K562 (cell line): ENCODE measurements at regions not wholly inside any gene's neighbourhood (a gene's known extent, or its start where the extent isn't known, plus 50 kb on each side); places are given as distances from the start of the nearest gene placed in this dataset.

Source experiments
- ATAC-seq: fragments of 200-7000 bp; cut with Tn5 transposase; 3 replicates; pipeline ENCODE4 v1.9.1; 2020; ENCODE audit warnings: moderate library complexity
- BruUV-seq: library from RNA; stranded (reverse); fragments of 400-500 nt; replicated peaks from 2 replicates; lab custom pipeline; 2021; lab: Mats Ljungman, UMichigan
- CTCF ChIA-PET: fragments of 300-600 bp; formaldehyde crosslinking; extraction: SDS; loops from one replicate; lab custom pipeline; 2021; ENCODE audit warnings: low intra/inter-chr PET ratio; lab: Yijun Ruan, JAX
- POLR2A ChIA-PET: fragments of 300-600, 350-650 bp; sonication (Branson Sonifier 250); formaldehyde crosslinking; extraction: SDS; loops from one replicate; lab custom pipeline; 2021; ENCODE audit warnings: antibody characterized with exemption, inconsistent platforms; lab: Yijun Ruan, JAX
- DNase-seq, 4 experiments: peaks; one replicate each; pipeline versions ENCODE4 v3.0.0 to v3.0.0-alpha.2; 2011 to 2018; ENCODE audit warnings: low spot score in 3 of 4, mixed read lengths in 3 of 4; ENCODE audit errors: extremely low read depth in 1 of 4
- FAIRE-seq: peaks from 2 replicates; lab custom pipeline; 2011; peaks lifted over from hg19 to GRCh38; lab: Jason Lieb, UNC
- H2AFZ ChIP-seq: 2 replicates; pipeline ENCODE4 v1.6.0; 2011; ENCODE audit warnings: low read depth, low read length, control low read depth, inconsistent platforms
- H3K27ac ChIP-seq: fragments of 200-600 bp; 3 replicates; pipeline ENCODE4 v1.8.0; 2011; ENCODE audit warnings: low read depth, mild to moderate bottlenecking, control low read depth, inconsistent platforms, low read length, moderate library complexity, mixed read lengths; ENCODE audit errors: extremely low read depth
- H3K27me3 ChIP-seq, 2 experiments: fragments of 300-600 bp in 1 of 2; 2 replicates in 1 of 2; 3 replicates in 1 of 2; pipeline versions ENCODE4 v1.6.0 to v1.8.0; 2011; ENCODE audit warnings: inconsistent platforms in 2 of 2, low read length in 2 of 2, mild to moderate bottlenecking in 1 of 2, mixed read lengths in 1 of 2, moderate library complexity in 1 of 2; ENCODE audit not compliant: control insufficient read depth in 2 of 2, insufficient read depth in 2 of 2
- H3K36me3 ChIP-seq: fragments of 300-600 bp; 3 replicates; pipeline ENCODE4 v1.8.0; 2011; ENCODE audit warnings: mild to moderate bottlenecking, low read length, inconsistent platforms; ENCODE audit not compliant: control insufficient read depth, insufficient read depth
- H3K4me1 ChIP-seq, 2 experiments: fragments of 200-600 bp in 1 of 2; replicated peaks in 1 of 2; 2 replicates in 1 of 2; 3 replicates in 1 of 2; pipeline versions ENCODE4 v1.5.1 to v1.8.0; 2011; ENCODE audit warnings: inconsistent platforms in 2 of 2, low read length in 2 of 2, mild to moderate bottlenecking in 1 of 2, mixed read lengths in 1 of 2, moderate library complexity in 1 of 2; ENCODE audit not compliant: control insufficient read depth in 2 of 2, insufficient read depth in 2 of 2
- H3K4me2 ChIP-seq: 2 replicates; pipeline ENCODE4 v1.6.1; 2011; ENCODE audit warnings: low read length, control low read depth, inconsistent platforms, mixed read lengths; ENCODE audit not compliant: insufficient read depth
- H3K4me3 ChIP-seq: fragments of 200-600 bp; sonication (generic), shearing (Covaris generic); 2 replicates; pipeline ENCODE4 v1.5.1; 2016; ENCODE audit warnings: control low read depth, inconsistent platforms
- H3K79me2 ChIP-seq: fragments of 200-600 bp; 3 replicates; pipeline ENCODE4 v1.8.0; 2011; ENCODE audit warnings: low read length, inconsistent platforms; ENCODE audit not compliant: control insufficient read depth, insufficient read depth
- H3K9ac ChIP-seq, 2 experiments: 2 replicates each; pipeline versions ENCODE4 v1.6.0 to v1.6.1; 2011; ENCODE audit warnings: low read depth in 2 of 2, low read length in 2 of 2, control low read depth in 1 of 2, inconsistent platforms in 1 of 2, mild to moderate bottlenecking in 1 of 2, mixed read lengths in 1 of 2; ENCODE audit not compliant: insufficient read depth in 1 of 2
- H3K9me1 ChIP-seq: one replicate; pipeline ENCODE4 v1.6.0; 2011; ENCODE audit warnings: inconsistent platforms, mild to moderate bottlenecking, low read length, moderate library complexity; ENCODE audit not compliant: control insufficient read depth, insufficient read depth
- H3K9me3 ChIP-seq: replicated peaks from 2 replicates; pipeline ENCODE4 v1.5.1; 2011; ENCODE audit warnings: low read depth, low read length, inconsistent platforms; ENCODE audit not compliant: control insufficient read depth, insufficient read depth
- H4K20me1 ChIP-seq: replicated peaks from 2 replicates; pipeline ENCODE4 v1.6.1; 2011; ENCODE audit warnings: low read length, inconsistent platforms, mixed read lengths; ENCODE audit not compliant: control insufficient read depth, insufficient read depth
- MYC ChIP-seq, 2 experiments: fragments of 250-450 bp in 1 of 2; sonication (Bioruptor Pico) in 1 of 2; IDR thresholded peaks; 2 replicates each; pipeline versions ENCODE4 v1.5.1 to v1.6.1; 2012 to 2021; ENCODE audit warnings: low read depth in 2 of 2, borderline replicate concordance in 1 of 2, improper control_type of control experiment in 1 of 2, low read length in 1 of 2, mild to moderate bottlenecking in 1 of 2, moderate library complexity in 1 of 2
- NR2C1 ChIP-seq, 2 experiments: fragments of 450-650 bp; IDR thresholded peaks; 2 replicates each; pipeline ENCODE4 v1.6.1; 2017; ENCODE audit warnings: mild to moderate bottlenecking in 2 of 2, antibody characterized with exemption in 1 of 2, inconsistent platforms in 1 of 2, missing compliant biosample characterization in 1 of 2, missing genetic modification characterization in 1 of 2
- PML ChIP-seq: IDR thresholded peaks from 2 replicates; pipeline ENCODE4 v1.6.1; 2012; ENCODE audit warnings: low read length, inconsistent platforms
- RERE ChIP-seq: sonication (generic); formaldehyde crosslinking; IDR thresholded peaks from 2 replicates; pipeline ENCODE4 v1.8.0; 2023; ENCODE audit warnings: missing genetic modification reagents, mild to moderate bottlenecking, borderline replicate concordance
- TAF1 ChIP-seq: IDR thresholded peaks from 2 replicates; pipeline ENCODE4 v1.6.1; 2011; ENCODE audit warnings: mild to moderate bottlenecking, low read length, moderate library complexity; ENCODE audit not compliant: insufficient read depth, control insufficient read depth, severe bottlenecking; ENCODE audit errors: extremely low read depth
- YY1 ChIP-seq, 3 experiments: IDR thresholded peaks; 2 replicates each; pipeline ENCODE4 v1.6.1; 2011; ENCODE audit warnings: low read length in 2 of 3, mild to moderate bottlenecking in 2 of 3, moderate library complexity in 2 of 3, borderline replicate concordance in 1 of 3, control low read depth in 1 of 3, low read depth in 1 of 3; ENCODE audit not compliant: insufficient read depth in 3 of 3, insufficient replicate concordance in 2 of 3, control insufficient read depth in 1 of 3, insufficient read length in 1 of 3; ENCODE audit errors: extremely low read depth in 1 of 3
- ZFX ChIP-seq: sonication (generic); formaldehyde crosslinking; IDR thresholded peaks from 2 replicates; pipeline ENCODE4 v1.8.0; 2022; ENCODE audit warnings: mild to moderate bottlenecking, missing genetic modification reagents, moderate library complexity
- ZKSCAN8 ChIP-seq: fragments of 200-800 bp; sonication (Bioruptor generic); IDR thresholded peaks from 2 replicates; pipeline ENCODE4 v1.6.1; 2016; ENCODE audit warnings: missing genetic modification characterization, missing compliant biosample characterization
- ZNF354B ChIP-seq: fragments of 250-450 bp; sonication (Bioruptor Pico); IDR thresholded peaks from 2 replicates; pipeline ENCODE4 v1.4.0; 2020
- ZNF41 ChIP-seq: fragments of 250-450 bp; sonication (Bioruptor Pico); conservative IDR thresholded peaks from 2 replicates; pipeline ENCODE4 v1.4.0; 2020; ENCODE audit warnings: mild to moderate bottlenecking
- ZNF551 ChIP-seq: fragments of 250-450 bp; sonication (Bioruptor Pico); IDR thresholded peaks from 2 replicates; pipeline ENCODE4 v1.5.0; 2021; ENCODE audit warnings: mild to moderate bottlenecking, moderate library complexity
- in situ Hi-C: fragments of 300-500 bp; cut with MboI; formaldehyde crosslinking; loops from 4 replicates; pipeline ENCODE4 v1.15.0; 2018; ENCODE audit warnings: inconsistent platforms, mixed read lengths
- intact Hi-C: fragments of 100-400 bp; cut with micrococcal nuclease; formaldehyde crosslinking; loops from 2 replicates; pipeline ENCODE4 v1.14.2; 2022
- TF ChIP-seq, protein P1 (sequence below), 2 experiments: fragments of 450-650 bp; IDR thresholded peaks; 2 replicates each; pipeline ENCODE4 v1.6.1; 2016

- no peak for TF ChIP-seq ZNF41 (CRISPR knock-in tag)
Observed at GRCh38 chr15:25557926-25558325, 119.1 kb upstream of the UBE3A start (continued).

DNA sequence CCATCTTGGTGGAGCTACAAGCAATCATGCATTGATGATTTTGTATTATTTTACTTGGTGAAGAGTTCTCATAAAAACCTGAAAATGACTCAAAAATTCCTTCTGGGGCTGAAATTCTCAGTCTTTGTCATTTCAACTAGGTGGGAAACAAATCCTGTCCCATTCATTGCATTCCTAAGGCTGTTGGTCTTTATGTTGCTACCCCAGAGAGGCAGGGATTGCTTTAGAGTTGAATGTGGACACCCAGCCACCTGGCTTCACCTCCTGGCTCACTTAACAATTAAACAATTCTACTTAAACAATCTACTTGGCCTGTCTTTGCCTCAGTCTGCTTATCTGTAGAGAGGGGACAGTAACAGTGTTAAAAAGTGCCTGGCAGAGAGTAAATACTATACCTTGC lies 117.3 kb upstream of the UBE3A start:
- DNase-seq, result no peak
- ATAC-seq, result no peak
- POLR2A ChIA-PET, result interaction anchor here (0.6 kb wide), 1 partner anchor 453 kb away, joined by 3 read pairs; no protein-coding TSS in a partner anchor
- Histone ChIP-seq H3K27me3 (peaks cover 0 to 4% of the 10 kb centered on the region in 2 experiments; a peak in 1 of 5 replicates), H3K4me1 (no peaks in the 10 kb centered on the region), H3K36me3 (no peaks in the 10 kb centered on the region), H2AFZ (no peak overlapping the region), H3K9ac (no peak overlapping the region), H3K9me1 (no peaks in the 10 kb centered on the region), H3K27ac (no peak overlapping the region), H3K4me3 (no peak overlapping the region), H4K20me1 (no peaks in the 10 kb centered on the region), H3K4me2 (no peak overlapping the region), H3K9me3 (no peaks in the 10 kb centered on the region), H3K79me2 (no peaks in the 10 kb centered on the region)
- CTCF ChIA-PET, result no interaction called here
- intact Hi-C loops, result no loop called here
- no TSS peak for BruUV-seq
- in situ Hi-C loops, result no loop called here
- FAIRE-seq, result no peak
- TF ChIP-seq, protein P1, sequence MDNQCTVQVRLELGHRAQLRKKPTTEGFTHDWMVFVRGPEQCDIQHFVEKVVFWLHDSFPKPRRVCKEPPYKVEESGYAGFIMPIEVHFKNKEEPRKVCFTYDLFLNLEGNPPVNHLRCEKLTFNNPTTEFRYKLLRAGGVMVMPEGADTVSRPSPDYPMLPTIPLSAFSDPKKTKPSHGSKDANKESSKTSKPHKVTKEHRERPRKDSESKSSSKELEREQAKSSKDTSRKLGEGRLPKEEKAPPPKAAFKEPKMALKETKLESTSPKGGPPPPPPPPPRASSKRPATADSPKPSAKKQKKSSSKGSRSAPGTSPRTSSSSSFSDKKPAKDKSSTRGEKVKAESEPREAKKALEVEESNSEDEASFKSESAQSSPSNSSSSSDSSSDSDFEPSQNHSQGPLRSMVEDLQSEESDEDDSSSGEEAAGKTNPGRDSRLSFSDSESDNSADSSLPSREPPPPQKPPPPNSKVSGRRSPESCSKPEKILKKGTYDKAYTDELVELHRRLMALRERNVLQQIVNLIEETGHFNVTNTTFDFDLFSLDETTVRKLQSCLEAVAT (IDR thresholded peaks at IDR 0.05), result no peak
- TF ChIP-seq PML, result no peak
- TF ChIP-seq YY1 (IDR thresholded peaks at IDR 0.05; ENCODE audit: borderline replicate concordance in 1 of 3, control insufficient read depth in 1 of 3, extremely low read depth in 1 of 3, insufficient read depth in 3 of 3, insufficient read length in 1 of 3, insufficient replicate concordance in 2 of 3, low read depth in 1 of 3, low read length in 2 of 3), result no peak
- no peak for TF ChIP-seq TAF1
- no peak for TF ChIP-seq ZFX (CRISPR knock-in tag)
- no peak for TF ChIP-seq ZNF551 (CRISPR knock-in tag)
- TF ChIP-seq ZKSCAN8 (CRISPR knock-in tag), result no peak
- TF ChIP-seq MYC (IDR thresholded peaks at IDR 0.05; ENCODE audit: low read depth, low read length), result no peak
- TF ChIP-seq MYC (CRISPR knock-in tag; IDR thresholded peaks at IDR 0.05; ENCODE audit: borderline replicate concordance, low read depth), result no peak
- TF ChIP-seq RERE, result no peak
- TF ChIP-seq ZNF354B (CRISPR knock-in tag), result no peak
- no peak for TF ChIP-seq NR2C1 (IDR thresholded peaks at IDR 0.05)
- TF ChIP-seq NR2C1 (tag; IDR thresholded peaks at IDR 0.05), result no peak
